Retina (tissue), 1 donor: ENCODE measurements at regions not wholly inside any gene's neighbourhood (a gene's known extent, or its start where the extent isn't known, plus 50 kb on each side); places are given as distances from the start of the nearest gene placed in this dataset.
A peak's percentile ranks its signal among the peaks of the same experiment; 100 is the strongest.
"Not testable (repeated sequence)": the region's sequence is repeated elsewhere in the genome, so short reads cannot be mapped to it uniquely, and the experiment has no call there.

ENCODE experiments used
- DNase-seq: peaks from one replicate; pipeline ENCODE4 v3.0.0-alpha.2; 2016

GRCh38 chrX:140163371-140164159 lies 198.2 kb upstream of the CXorf66 start:
- no peak for DNase-seq

- no peak for DNase-seq
Observed at GRCh38 chrX:140157611-140158010, 192.3 kb upstream of the CXorf66 start.

GRCh38 chrX:140157143-140157542 lies 191.8 kb upstream of the CXorf66 start:
- DNase-seq, result no peak

- no peak for DNase-seq
Observed at GRCh38 chrX:140151316-140151715, 186.0 kb upstream of the CXorf66 start.

GRCh38 chrX:140149761-140150160 lies 184.4 kb upstream of the CXorf66 start:
- DNase-seq, result no peak

GRCh38 chrX:140141444-140142029 lies 176.2 kb upstream of the CXorf66 start:
- DNase-seq, result peak; percentile 44

GRCh38 chrX:140138492-140138891 lies 173.2 kb upstream of the CXorf66 start:
- DNase-seq, result not testable (repeated sequence)

- not testable (repeated sequence) for DNase-seq
Observed at GRCh38 chrX:140138065-140138464, 172.7 kb upstream of the CXorf66 start.

- DNase-seq, result no peak
Observed at GRCh38 chrX:140132937-140133336, 167.6 kb upstream of the CXorf66 start.

- no peak for DNase-seq
Observed at GRCh38 chrX:140123446-140123845, 158.1 kb upstream of the CXorf66 start.

- not testable (repeated sequence) for DNase-seq
Observed at GRCh38 chrX:140114059-140114458, 148.7 kb upstream of the CXorf66 start.

- no peak for DNase-seq
Observed at GRCh38 chrX:140110081-140110650, 144.8 kb upstream of the CXorf66 start.

GRCh38 chrX:140104760-140105159 lies 139.4 kb upstream of the CXorf66 start:
- DNase-seq, result no peak

- no peak for DNase-seq
Observed at GRCh38 chrX:140099221-140099620, 133.9 kb upstream of the CXorf66 start.

GRCh38 chrX:140092121-140092520 lies 126.8 kb upstream of the CXorf66 start:
- no peak for DNase-seq

- peak; percentile 57 for DNase-seq
Observed at GRCh38 chrX:140091125-140091886, 126.0 kb upstream of the CXorf66 start.

GRCh38 chrX:140090800-140091124 lies 125.4 kb upstream of the CXorf66 start:
- no peak for DNase-seq

GRCh38 chrX:140088438-140088837 lies 123.1 kb upstream of the CXorf66 start:
- DNase-seq, result no peak

GRCh38 chrX:140087875-140088274 lies 122.6 kb upstream of the CXorf66 start:
- no peak for DNase-seq

- no peak for DNase-seq
Observed at GRCh38 chrX:140086691-140087090, 121.4 kb upstream of the CXorf66 start.

GRCh38 chrX:140074851-140075250 lies 109.5 kb upstream of the CXorf66 start:
- DNase-seq, result not testable (repeated sequence)

- no peak for DNase-seq
Observed at GRCh38 chrX:140071037-140071436, 105.7 kb upstream of the CXorf66 start.

GRCh38 chrX:140065961-140066662 lies 100.8 kb upstream of the CXorf66 start:
- no peak for DNase-seq
